ENCODE measurements at regions not wholly inside any gene's neighbourhood (a gene's known extent, or its start where the extent isn't known, plus 50 kb on each side); places are given as distances from the start of the nearest gene placed in this dataset.

DNA sequence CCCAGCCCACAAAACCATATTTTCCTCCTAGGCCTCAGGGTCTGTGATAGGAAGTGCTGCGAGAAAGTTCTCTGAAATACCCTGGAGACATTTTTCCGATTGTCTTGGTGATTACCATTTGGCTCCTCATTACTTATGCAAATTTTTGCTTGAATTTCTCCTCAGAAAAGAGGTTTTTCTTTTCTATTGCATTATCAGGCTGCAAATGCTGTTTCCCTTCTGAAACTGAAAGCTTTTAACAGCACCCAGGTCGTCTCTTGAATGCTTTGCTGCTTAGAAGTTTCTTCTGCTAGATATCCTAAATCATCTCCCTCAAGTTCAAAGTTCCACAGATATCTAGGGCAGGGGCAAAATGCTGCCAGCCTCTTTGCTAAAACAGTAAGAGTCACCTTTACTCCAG, 434.2 kb downstream of the PCDH20 start (continued):
- TF ChIP-seq, protein P1, sequence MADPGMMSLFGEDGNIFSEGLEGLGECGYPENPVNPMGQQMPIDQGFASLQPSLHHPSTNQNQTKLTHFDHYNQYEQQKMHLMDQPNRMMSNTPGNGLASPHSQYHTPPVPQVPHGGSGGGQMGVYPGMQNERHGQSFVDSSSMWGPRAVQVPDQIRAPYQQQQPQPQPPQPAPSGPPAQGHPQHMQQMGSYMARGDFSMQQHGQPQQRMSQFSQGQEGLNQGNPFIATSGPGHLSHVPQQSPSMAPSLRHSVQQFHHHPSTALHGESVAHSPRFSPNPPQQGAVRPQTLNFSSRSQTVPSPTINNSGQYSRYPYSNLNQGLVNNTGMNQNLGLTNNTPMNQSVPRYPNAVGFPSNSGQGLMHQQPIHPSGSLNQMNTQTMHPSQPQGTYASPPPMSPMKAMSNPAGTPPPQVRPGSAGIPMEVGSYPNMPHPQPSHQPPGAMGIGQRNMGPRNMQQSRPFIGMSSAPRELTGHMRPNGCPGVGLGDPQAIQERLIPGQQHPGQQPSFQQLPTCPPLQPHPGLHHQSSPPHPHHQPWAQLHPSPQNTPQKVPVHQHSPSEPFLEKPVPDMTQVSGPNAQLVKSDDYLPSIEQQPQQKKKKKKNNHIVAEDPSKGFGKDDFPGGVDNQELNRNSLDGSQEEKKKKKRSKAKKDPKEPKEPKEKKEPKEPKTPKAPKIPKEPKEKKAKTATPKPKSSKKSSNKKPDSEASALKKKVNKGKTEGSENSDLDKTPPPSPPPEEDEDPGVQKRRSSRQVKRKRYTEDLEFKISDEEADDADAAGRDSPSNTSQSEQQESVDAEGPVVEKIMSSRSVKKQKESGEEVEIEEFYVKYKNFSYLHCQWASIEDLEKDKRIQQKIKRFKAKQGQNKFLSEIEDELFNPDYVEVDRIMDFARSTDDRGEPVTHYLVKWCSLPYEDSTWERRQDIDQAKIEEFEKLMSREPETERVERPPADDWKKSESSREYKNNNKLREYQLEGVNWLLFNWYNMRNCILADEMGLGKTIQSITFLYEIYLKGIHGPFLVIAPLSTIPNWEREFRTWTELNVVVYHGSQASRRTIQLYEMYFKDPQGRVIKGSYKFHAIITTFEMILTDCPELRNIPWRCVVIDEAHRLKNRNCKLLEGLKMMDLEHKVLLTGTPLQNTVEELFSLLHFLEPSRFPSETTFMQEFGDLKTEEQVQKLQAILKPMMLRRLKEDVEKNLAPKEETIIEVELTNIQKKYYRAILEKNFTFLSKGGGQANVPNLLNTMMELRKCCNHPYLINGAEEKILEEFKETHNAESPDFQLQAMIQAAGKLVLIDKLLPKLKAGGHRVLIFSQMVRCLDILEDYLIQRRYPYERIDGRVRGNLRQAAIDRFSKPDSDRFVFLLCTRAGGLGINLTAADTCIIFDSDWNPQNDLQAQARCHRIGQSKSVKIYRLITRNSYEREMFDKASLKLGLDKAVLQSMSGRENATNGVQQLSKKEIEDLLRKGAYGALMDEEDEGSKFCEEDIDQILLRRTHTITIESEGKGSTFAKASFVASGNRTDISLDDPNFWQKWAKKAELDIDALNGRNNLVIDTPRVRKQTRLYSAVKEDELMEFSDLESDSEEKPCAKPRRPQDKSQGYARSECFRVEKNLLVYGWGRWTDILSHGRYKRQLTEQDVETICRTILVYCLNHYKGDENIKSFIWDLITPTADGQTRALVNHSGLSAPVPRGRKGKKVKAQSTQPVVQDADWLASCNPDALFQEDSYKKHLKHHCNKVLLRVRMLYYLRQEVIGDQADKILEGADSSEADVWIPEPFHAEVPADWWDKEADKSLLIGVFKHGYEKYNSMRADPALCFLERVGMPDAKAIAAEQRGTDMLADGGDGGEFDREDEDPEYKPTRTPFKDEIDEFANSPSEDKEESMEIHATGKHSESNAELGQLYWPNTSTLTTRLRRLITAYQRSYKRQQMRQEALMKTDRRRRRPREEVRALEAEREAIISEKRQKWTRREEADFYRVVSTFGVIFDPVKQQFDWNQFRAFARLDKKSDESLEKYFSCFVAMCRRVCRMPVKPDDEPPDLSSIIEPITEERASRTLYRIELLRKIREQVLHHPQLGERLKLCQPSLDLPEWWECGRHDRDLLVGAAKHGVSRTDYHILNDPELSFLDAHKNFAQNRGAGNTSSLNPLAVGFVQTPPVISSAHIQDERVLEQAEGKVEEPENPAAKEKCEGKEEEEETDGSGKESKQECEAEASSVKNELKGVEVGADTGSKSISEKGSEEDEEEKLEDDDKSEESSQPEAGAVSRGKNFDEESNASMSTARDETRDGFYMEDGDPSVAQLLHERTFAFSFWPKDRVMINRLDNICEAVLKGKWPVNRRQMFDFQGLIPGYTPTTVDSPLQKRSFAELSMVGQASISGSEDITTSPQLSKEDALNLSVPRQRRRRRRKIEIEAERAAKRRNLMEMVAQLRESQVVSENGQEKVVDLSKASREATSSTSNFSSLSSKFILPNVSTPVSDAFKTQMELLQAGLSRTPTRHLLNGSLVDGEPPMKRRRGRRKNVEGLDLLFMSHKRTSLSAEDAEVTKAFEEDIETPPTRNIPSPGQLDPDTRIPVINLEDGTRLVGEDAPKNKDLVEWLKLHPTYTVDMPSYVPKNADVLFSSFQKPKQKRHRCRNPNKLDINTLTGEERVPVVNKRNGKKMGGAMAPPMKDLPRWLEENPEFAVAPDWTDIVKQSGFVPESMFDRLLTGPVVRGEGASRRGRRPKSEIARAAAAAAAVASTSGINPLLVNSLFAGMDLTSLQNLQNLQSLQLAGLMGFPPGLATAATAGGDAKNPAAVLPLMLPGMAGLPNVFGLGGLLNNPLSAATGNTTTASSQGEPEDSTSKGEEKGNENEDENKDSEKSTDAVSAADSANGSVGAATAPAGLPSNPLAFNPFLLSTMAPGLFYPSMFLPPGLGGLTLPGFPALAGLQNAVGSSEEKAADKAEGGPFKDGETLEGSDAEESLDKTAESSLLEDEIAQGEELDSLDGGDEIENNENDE (IDR thresholded peaks at IDR 0.05; ENCODE audit: insufficient replicate concordance, low read length): no peak
- TF ChIP-seq SIRT6 (IDR thresholded peaks at IDR 0.05; ENCODE audit: low read length) (no peak), TEAD4 (IDR thresholded peaks at IDR 0.05; ENCODE audit: low read depth, low read length) (no peak), JUND (IDR thresholded peaks at IDR 0.05; ENCODE audit: low read length) (no peak), FOSL1 (IDR thresholded peaks at IDR 0.05; ENCODE audit: insufficient read depth, low read depth, low read length) (no peak), NRF1 (IDR thresholded peaks at IDR 0.05; ENCODE audit: low read depth, low read length) (no peak), CBX5 (IDR thresholded peaks at IDR 0.05; ENCODE audit: low read depth, low read length) (no peak)
- TF ChIP-seq, protein P2, sequence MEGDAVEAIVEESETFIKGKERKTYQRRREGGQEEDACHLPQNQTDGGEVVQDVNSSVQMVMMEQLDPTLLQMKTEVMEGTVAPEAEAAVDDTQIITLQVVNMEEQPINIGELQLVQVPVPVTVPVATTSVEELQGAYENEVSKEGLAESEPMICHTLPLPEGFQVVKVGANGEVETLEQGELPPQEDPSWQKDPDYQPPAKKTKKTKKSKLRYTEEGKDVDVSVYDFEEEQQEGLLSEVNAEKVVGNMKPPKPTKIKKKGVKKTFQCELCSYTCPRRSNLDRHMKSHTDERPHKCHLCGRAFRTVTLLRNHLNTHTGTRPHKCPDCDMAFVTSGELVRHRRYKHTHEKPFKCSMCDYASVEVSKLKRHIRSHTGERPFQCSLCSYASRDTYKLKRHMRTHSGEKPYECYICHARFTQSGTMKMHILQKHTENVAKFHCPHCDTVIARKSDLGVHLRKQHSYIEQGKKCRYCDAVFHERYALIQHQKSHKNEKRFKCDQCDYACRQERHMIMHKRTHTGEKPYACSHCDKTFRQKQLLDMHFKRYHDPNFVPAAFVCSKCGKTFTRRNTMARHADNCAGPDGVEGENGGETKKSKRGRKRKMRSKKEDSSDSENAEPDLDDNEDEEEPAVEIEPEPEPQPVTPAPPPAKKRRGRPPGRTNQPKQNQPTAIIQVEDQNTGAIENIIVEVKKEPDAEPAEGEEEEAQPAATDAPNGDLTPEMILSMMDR (IDR thresholded peaks at IDR 0.05; ENCODE audit: control extremely low read depth in 1 of 3, insufficient read depth in 1 of 3, low read depth in 1 of 3, low read length in 3 of 3): no peak
